ENCODE measurements at regions not wholly inside any gene's neighbourhood (a gene's known extent, or its start where the extent isn't known, plus 50 kb on each side); places are given as distances from the start of the nearest gene placed in this dataset.
"Not testable (repeated sequence)": the region's sequence is repeated elsewhere in the genome, so short reads cannot be mapped to it uniquely, and the experiment has no call there.

- H2AFZ ChIP-seq (ENCODE audit: low read depth, low read length); H3K9ac ChIP-seq (ENCODE audit: low read length); H3K27me3 ChIP-seq (ENCODE audit: insufficient read depth, low read depth, low read length); H3F3A ChIP-seq (ENCODE audit: insufficient read depth, low read length, poor library complexity, severe bottlenecking); H3K4me2 ChIP-seq (ENCODE audit: low read length); H3K9me2 ChIP-seq (ENCODE audit: insufficient read depth, low read length); H3K36me3 ChIP-seq (ENCODE audit: insufficient read depth, low read length); H3K9me3 ChIP-seq (ENCODE audit: low read length); H3K4me3 ChIP-seq (ENCODE audit: low read length); H3K27ac ChIP-seq (ENCODE audit: low read length); H3K79me2 ChIP-seq (replicated peaks; ENCODE audit: insufficient read depth, low read length); H4K20me1 ChIP-seq (ENCODE audit: insufficient read depth): not testable (repeated sequence)
Observed at GRCh38 chr4:131727418-131727817, 1421.7 kb upstream of the PCDH10 start.

GRCh38 chr4:131729205-131729604 is 1419.9 kb upstream of the PCDH10 start:
- not testable (repeated sequence) for H4K20me1 ChIP-seq (ENCODE audit: insufficient read depth); H3F3A ChIP-seq (ENCODE audit: insufficient read depth, low read length, poor library complexity, severe bottlenecking)

DNA sequence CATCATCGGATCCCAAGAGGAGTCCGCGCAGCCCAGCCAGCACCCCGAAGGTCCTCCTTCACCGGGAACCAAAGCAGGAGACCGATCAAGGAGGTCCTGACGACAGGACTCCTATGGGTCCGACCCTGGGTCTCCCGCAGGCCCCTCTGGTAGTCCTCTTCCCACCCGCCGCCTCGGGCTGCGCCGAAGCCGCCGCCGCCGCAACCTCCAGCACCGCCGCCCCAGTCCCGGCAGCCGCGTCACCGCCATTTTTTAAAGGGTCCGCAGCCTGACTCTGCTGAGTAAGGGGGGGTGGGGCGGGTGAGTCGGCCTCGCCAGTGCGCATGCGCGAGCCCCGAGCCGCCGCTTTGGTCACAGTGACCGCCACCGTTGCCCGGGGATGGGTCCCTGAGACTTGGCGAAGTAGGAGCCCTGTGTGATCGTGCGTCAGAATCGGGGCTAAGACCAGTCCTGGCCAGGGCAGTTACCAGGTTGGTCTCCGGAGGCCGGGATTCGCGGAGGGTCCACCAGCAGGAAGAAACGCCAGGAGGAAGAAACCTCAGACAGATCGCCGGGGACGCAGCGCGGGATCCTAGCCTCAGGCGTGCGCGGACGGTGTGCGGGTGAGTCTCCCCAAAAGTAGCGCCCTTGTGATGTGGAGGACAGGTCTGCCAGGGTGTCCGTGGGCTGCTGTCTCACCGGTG is 1419.2 kb upstream of the PCDH10 start:
- not testable (repeated sequence) for H2AFZ ChIP-seq (ENCODE audit: low read depth, low read length); H3K79me2 ChIP-seq (replicated peaks; ENCODE audit: insufficient read depth, low read length); H4K20me1 ChIP-seq (ENCODE audit: insufficient read depth); H3K9me3 ChIP-seq (ENCODE audit: low read length); H3K4me2 ChIP-seq (ENCODE audit: low read length); H3K36me3 ChIP-seq (ENCODE audit: insufficient read depth, low read length); H3F3A ChIP-seq (ENCODE audit: insufficient read depth, low read length, poor library complexity, severe bottlenecking); H3K27me3 ChIP-seq (ENCODE audit: insufficient read depth, low read depth, low read length); H3K9me2 ChIP-seq (ENCODE audit: insufficient read depth, low read length); H3K4me3 ChIP-seq (ENCODE audit: low read length); H3K9ac ChIP-seq (ENCODE audit: low read length); H3K27ac ChIP-seq (ENCODE audit: low read length)

More at GRCh38 chr4:131729205-131729604, 1419.9 kb upstream of the PCDH10 start:
- not testable (repeated sequence) for H3K36me3 ChIP-seq (ENCODE audit: insufficient read depth, low read length); H3K9me2 ChIP-seq (ENCODE audit: insufficient read depth, low read length); H2AFZ ChIP-seq (ENCODE audit: low read depth, low read length); H3K27ac ChIP-seq (ENCODE audit: low read length); H3K27me3 ChIP-seq (ENCODE audit: insufficient read depth, low read depth, low read length); H3K9ac ChIP-seq (ENCODE audit: low read length); H3K9me3 ChIP-seq (ENCODE audit: low read length); H3K79me2 ChIP-seq (replicated peaks; ENCODE audit: insufficient read depth, low read length); H3K4me3 ChIP-seq (ENCODE audit: low read length); H3K4me2 ChIP-seq (ENCODE audit: low read length)

GRCh38 chr4:131730574-131730973 is 1418.5 kb upstream of the PCDH10 start:
- H3K4me2 ChIP-seq (ENCODE audit: low read length); H3K9me2 ChIP-seq (ENCODE audit: insufficient read depth, low read length); H3K4me3 ChIP-seq (ENCODE audit: low read length); H3K27ac ChIP-seq (ENCODE audit: low read length); H3K9ac ChIP-seq (ENCODE audit: low read length); H3K9me3 ChIP-seq (ENCODE audit: low read length); H2AFZ ChIP-seq (ENCODE audit: low read depth, low read length); H3K36me3 ChIP-seq (ENCODE audit: insufficient read depth, low read length); H3K27me3 ChIP-seq (ENCODE audit: insufficient read depth, low read depth, low read length); H4K20me1 ChIP-seq (ENCODE audit: insufficient read depth); H3F3A ChIP-seq (ENCODE audit: insufficient read depth, low read length, poor library complexity, severe bottlenecking); H3K79me2 ChIP-seq (replicated peaks; ENCODE audit: insufficient read depth, low read length): not testable (repeated sequence)

DNA sequence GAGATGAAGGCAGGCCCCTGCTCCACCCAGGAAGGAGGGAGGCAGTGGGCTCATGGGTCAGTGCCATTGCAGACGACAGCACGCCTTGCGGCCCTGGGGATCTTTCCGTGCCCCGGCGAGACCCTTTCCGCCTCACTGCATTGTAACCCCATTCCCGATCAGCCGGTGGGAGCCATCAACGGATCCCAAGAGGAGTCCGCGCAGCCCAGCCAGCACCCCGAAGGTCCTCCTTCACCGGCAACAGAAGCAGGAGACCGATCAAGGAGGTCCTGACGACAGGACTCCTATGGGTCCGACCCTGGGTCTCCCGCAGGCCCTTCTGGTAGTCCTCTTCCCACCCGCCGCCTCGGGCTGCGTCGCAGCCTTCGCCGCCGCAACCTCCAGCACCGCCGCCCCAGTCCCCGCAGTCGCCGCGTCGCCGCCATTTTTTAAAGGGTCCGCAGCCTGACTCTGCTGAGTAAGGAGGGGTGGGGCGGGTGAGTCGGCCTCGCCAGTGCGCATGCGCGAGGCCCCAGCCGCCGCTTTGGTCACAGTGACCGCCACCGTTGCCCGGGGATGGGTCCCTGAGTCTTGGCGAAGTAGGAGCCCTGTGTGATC is 1417.0 kb upstream of the PCDH10 start:
- H2AFZ ChIP-seq (ENCODE audit: low read depth, low read length); H3K79me2 ChIP-seq (replicated peaks; ENCODE audit: insufficient read depth, low read length); H4K20me1 ChIP-seq (ENCODE audit: insufficient read depth); H3K4me3 ChIP-seq (ENCODE audit: low read length); H3K9me2 ChIP-seq (ENCODE audit: insufficient read depth, low read length); H3K9ac ChIP-seq (ENCODE audit: low read length); H3K27me3 ChIP-seq (ENCODE audit: insufficient read depth, low read depth, low read length); H3K9me3 ChIP-seq (ENCODE audit: low read length); H3K4me2 ChIP-seq (ENCODE audit: low read length); H3K36me3 ChIP-seq (ENCODE audit: insufficient read depth, low read length); H3K27ac ChIP-seq (ENCODE audit: low read length); H3F3A ChIP-seq (ENCODE audit: insufficient read depth, low read length, poor library complexity, severe bottlenecking): not testable (repeated sequence)

DNA sequence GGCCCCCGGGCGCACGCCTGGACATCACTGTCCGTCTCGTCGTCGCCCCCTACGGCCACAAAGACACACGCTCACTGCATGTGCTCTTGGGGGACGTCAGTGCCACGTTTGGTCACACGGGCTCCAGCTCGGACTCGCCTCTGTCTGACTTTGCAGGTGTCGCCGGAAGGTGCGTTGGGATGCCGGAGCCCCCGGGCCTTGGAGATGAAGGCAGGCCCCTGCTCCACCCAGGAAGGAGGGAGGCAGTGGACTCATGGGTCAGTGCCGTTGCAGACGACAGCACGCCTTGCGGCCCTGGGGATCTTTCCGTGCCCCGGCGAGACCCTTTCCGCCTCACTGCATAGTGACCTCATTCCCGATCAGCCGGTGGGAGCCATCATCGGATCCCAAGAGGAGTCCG is 1414.8 kb upstream of the PCDH10 start:
- not testable (repeated sequence) for H3K79me2 ChIP-seq (replicated peaks; ENCODE audit: insufficient read depth, low read length); H3K27ac ChIP-seq (ENCODE audit: low read length); H3K9ac ChIP-seq (ENCODE audit: low read length); H3K4me3 ChIP-seq (ENCODE audit: low read length); H3K27me3 ChIP-seq (ENCODE audit: insufficient read depth, low read depth, low read length); H3K36me3 ChIP-seq (ENCODE audit: insufficient read depth, low read length); H3K9me2 ChIP-seq (ENCODE audit: insufficient read depth, low read length); H3K4me2 ChIP-seq (ENCODE audit: low read length); H4K20me1 ChIP-seq (ENCODE audit: insufficient read depth); H3K9me3 ChIP-seq (ENCODE audit: low read length); H2AFZ ChIP-seq (ENCODE audit: low read depth, low read length); H3F3A ChIP-seq (ENCODE audit: insufficient read depth, low read length, poor library complexity, severe bottlenecking)

DNA sequence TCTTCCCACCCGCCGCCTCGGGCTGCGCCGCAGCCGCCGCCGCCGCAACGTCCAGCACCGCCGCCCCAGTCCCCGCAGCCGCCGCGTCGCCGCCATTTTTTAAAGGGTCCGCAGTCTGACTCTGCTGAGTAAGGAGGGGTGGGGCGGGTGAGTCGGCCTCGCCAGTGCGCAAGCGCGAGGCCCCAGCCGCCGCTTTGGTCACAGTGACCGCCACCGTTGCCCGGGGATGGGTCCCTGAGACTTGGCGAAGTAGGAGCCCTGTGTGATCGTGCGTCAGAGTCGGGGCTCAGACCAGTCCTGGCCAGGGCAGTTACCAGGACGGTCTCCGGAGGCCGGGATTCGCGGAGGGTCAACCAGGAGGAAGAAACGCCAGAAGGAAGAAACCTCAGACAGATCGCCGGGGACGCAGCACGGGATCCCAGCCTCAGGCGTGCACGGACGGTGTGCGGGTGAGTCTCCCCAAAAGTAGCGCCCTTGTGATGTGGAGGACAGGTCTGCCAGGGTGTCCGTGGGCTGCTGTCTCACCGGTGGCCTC is 1414.2 kb upstream of the PCDH10 start:
- not testable (repeated sequence) for H2AFZ ChIP-seq (ENCODE audit: low read depth, low read length); H3K4me3 ChIP-seq (ENCODE audit: low read length); H3K9me3 ChIP-seq (ENCODE audit: low read length); H4K20me1 ChIP-seq (ENCODE audit: insufficient read depth); H3K27ac ChIP-seq (ENCODE audit: low read length); H3K79me2 ChIP-seq (replicated peaks; ENCODE audit: insufficient read depth, low read length); H3K4me2 ChIP-seq (ENCODE audit: low read length); H3K36me3 ChIP-seq (ENCODE audit: insufficient read depth, low read length); H3F3A ChIP-seq (ENCODE audit: insufficient read depth, low read length, poor library complexity, severe bottlenecking); H3K9me2 ChIP-seq (ENCODE audit: insufficient read depth, low read length); H3K27me3 ChIP-seq (ENCODE audit: insufficient read depth, low read depth, low read length); H3K9ac ChIP-seq (ENCODE audit: low read length)

DNA sequence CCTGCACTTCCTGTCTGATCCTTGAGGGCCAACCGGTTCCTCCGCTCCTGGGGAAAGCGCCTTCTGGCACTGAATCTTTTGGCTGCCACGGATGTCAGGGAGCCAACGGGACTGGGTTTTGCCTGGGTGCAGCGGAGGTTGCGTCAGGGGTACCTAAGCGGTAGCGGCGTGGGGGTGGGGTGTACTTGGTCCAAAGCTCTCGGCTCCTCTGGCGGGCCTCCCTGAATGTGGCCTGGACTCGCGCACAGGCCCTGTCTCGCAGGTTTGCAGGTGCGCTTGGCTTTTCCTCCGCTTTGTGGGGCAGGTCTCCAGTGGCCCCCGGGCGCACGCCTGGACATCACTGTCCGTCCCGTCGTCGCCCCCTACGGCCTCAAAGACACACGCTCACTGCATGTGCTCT is 1410.1 kb upstream of the PCDH10 start:
- not testable (repeated sequence) for H4K20me1 ChIP-seq (ENCODE audit: insufficient read depth); H3F3A ChIP-seq (ENCODE audit: insufficient read depth, low read length, poor library complexity, severe bottlenecking); H3K9ac ChIP-seq (ENCODE audit: low read length); H3K4me3 ChIP-seq (ENCODE audit: low read length); H3K4me2 ChIP-seq (ENCODE audit: low read length); H3K27me3 ChIP-seq (ENCODE audit: insufficient read depth, low read depth, low read length); H3K9me2 ChIP-seq (ENCODE audit: insufficient read depth, low read length); H3K27ac ChIP-seq (ENCODE audit: low read length); H3K79me2 ChIP-seq (replicated peaks; ENCODE audit: insufficient read depth, low read length); H2AFZ ChIP-seq (ENCODE audit: low read depth, low read length); H3K36me3 ChIP-seq (ENCODE audit: insufficient read depth, low read length); H3K9me3 ChIP-seq (ENCODE audit: low read length)

Data from neural cell (in vitro differentiated cells).